GM12878 (cell line): ENCODE measurements at regions not wholly inside any gene's neighbourhood (a gene's known extent, or its start where the extent isn't known, plus 50 kb on each side); places are given as distances from the start of the nearest gene placed in this dataset.

Experiments
- ATAC-seq: fragments of 200-7000 bp; cut with Tn5 transposase; 3 replicates; pipeline ENCODE4 v1.9.1; 2020; ENCODE audit warnings: mild to moderate bottlenecking, moderate library complexity
- BruUV-seq: library from RNA; stranded (reverse); fragments of 400-500 nt; replicated peaks from 2 replicates; lab custom pipeline; 2021; lab: Mats Ljungman, UMichigan
- CTCF ChIA-PET: fragments of 300-600 bp; sonication (Branson Sonifier 250); formaldehyde crosslinking; extraction: SDS; loops from one replicate; lab custom pipeline; 2021; ENCODE audit warnings: inconsistent platforms; lab: Yijun Ruan, JAX
- POLR2A ChIA-PET: fragments of 350-600 bp; formaldehyde crosslinking; extraction: SDS; loops from one replicate; lab custom pipeline; 2021; ENCODE audit warnings: inconsistent platforms; lab: Charles Lee
- RAD21 ChIA-PET: fragments of 300-600 bp; sonication (Branson Sonifier 250); formaldehyde crosslinking; loops from one replicate; lab custom pipeline; 2023; ENCODE audit warnings: antibody characterized with exemption; ENCODE audit not compliant: unreplicated experiment; lab: Charles Lee
- SMC1A ChIA-PET: fragments of 300-600 bp; sonication (Branson Sonifier 250); formaldehyde crosslinking; loops from one replicate; lab custom pipeline; 2023; ENCODE audit not compliant: unreplicated experiment, uncharacterized antibody; lab: Charles Lee
- DNase-seq: peaks from one replicate; pipeline ENCODE4 v3.0.0-alpha.2; 2011; ENCODE audit warnings: low read depth, low spot score
- FAIRE-seq: peaks from 3 replicates; lab custom pipeline; 2011; peaks lifted over from hg19 to GRCh38; lab: Jason Lieb, UNC
- H2AFZ ChIP-seq: 2 replicates; pipeline ENCODE4 v1.6.0; 2011; ENCODE audit warnings: low read depth, low read length, control low read depth; ENCODE audit not compliant: control insufficient read depth
- H3K27ac ChIP-seq: 2 replicates; pipeline ENCODE4 v1.5.1; 2011; ENCODE audit warnings: control low read depth; ENCODE audit not compliant: control insufficient read depth, insufficient read depth
- H3K27me3 ChIP-seq, 2 experiments: replicated peaks in 1 of 2; 2 replicates each; pipeline versions ENCODE4 v1.6.0 to v1.6.1; 2011; ENCODE audit warnings: low read length in 1 of 2; ENCODE audit not compliant: control insufficient read depth in 2 of 2, insufficient read depth in 2 of 2
- H3K36me3 ChIP-seq, 2 experiments: 2 replicates each; pipeline ENCODE4 v1.5.1; 2011; ENCODE audit warnings: low read length in 1 of 2; ENCODE audit not compliant: control insufficient read depth in 2 of 2, insufficient read depth in 2 of 2
- H3K4me1 ChIP-seq: 2 replicates; pipeline ENCODE4 v1.6.1; 2011; ENCODE audit warnings: mild to moderate bottlenecking, low read length, moderate library complexity, mixed read lengths; ENCODE audit not compliant: control insufficient read depth, insufficient read depth
- H3K4me2 ChIP-seq: 2 replicates; pipeline ENCODE4 v1.6.0; 2011; ENCODE audit warnings: control low read depth; ENCODE audit not compliant: control insufficient read depth, insufficient read depth
- H3K4me3 ChIP-seq: fragments of 200-600 bp; sonication (generic); 2 replicates; pipeline ENCODE4 v1.5.1; 2016
- H3K79me2 ChIP-seq: 2 replicates; pipeline ENCODE4 v1.6.0; 2011; ENCODE audit warnings: low read length; ENCODE audit not compliant: control insufficient read depth, insufficient read depth
- H3K9ac ChIP-seq: 2 replicates; pipeline ENCODE4 v1.8.0; 2011; ENCODE audit warnings: low read length, control low read depth, mixed read lengths; ENCODE audit not compliant: control insufficient read depth, insufficient read depth
- H3K9me3 ChIP-seq: replicated peaks from 3 replicates; pipeline ENCODE4 v1.5.1; 2011; ENCODE audit warnings: mild to moderate bottlenecking, low read length; ENCODE audit not compliant: control insufficient read depth, insufficient read depth
- H4K20me1 ChIP-seq: 2 replicates; pipeline ENCODE4 v1.6.0; 2011; ENCODE audit not compliant: control insufficient read depth, insufficient read depth
- CHD1 ChIP-seq: IDR thresholded peaks from 2 replicates; pipeline ENCODE4 v1.6.1; 2012; ENCODE audit warnings: low read depth, low read length, improper control_type of control experiment
- CHD2 ChIP-seq: IDR thresholded peaks from 2 replicates; pipeline ENCODE4 v1.6.1; 2011; ENCODE audit warnings: low read depth, low read length, improper control_type of control experiment, borderline replicate concordance
- MEF2A ChIP-seq: IDR thresholded peaks from 2 replicates; pipeline ENCODE4 v1.6.1; 2011; ENCODE audit warnings: low read depth, mild to moderate bottlenecking, low read length, moderate library complexity; ENCODE audit not compliant: insufficient read depth
- MEF2B ChIP-seq: fragments of 450-650 bp; IDR thresholded peaks from 2 replicates; pipeline ENCODE4 v1.6.1; 2018; ENCODE audit warnings: mild to moderate bottlenecking, moderate library complexity; ENCODE audit not compliant: partially characterized antibody, poor library complexity, severe bottlenecking
- PML ChIP-seq: IDR thresholded peaks from 2 replicates; pipeline ENCODE4 v1.6.1; 2012; ENCODE audit warnings: low read length, inconsistent platforms
- TARDBP ChIP-seq: IDR thresholded peaks from 2 replicates; pipeline ENCODE4 v1.6.1; 2016; ENCODE audit warnings: borderline replicate concordance
- WGBS: methylation state at CpG from one replicate; pipeline ENCODE4 v1.1.6; 2016; ENCODE audit warnings: low lambda C conversion rate; ENCODE audit not compliant: insufficient replicate concordance, insufficient coverage; ENCODE audit errors: missing lambda C conversion rate; 5-methylcytosine and 5-hydroxymethylcytosine counted together
- in situ Hi-C: fragments of 300-500 bp; cut with MboI; formaldehyde crosslinking; loops from 9 replicates; pipeline ENCODE4 v1.14.3; 2018; ENCODE audit warnings: mixed read lengths
- intact Hi-C: fragments of 100-400 bp; cut with micrococcal nuclease; formaldehyde crosslinking; loops from one replicate; pipeline ENCODE4 v1.14.2; 2022; ENCODE audit not compliant: unreplicated experiment
- TF ChIP-seq, protein P1 (sequence below): fragments of 450-650 bp; IDR thresholded peaks from 2 replicates; pipeline ENCODE4 v1.6.1; 2016; ENCODE audit warnings: mild to moderate bottlenecking, moderate library complexity, borderline replicate concordance
- TF ChIP-seq, protein P2 (sequence below): fragments of 150-350 bp; IDR thresholded peaks from 2 replicates; pipeline ENCODE4 v1.6.1; 2016; ENCODE audit warnings: low read depth, low read length
- TF ChIP-seq, protein P3 (sequence below): fragments of 450-650 bp; IDR thresholded peaks from 2 replicates; pipeline ENCODE4 v1.6.1; 2017; ENCODE audit warnings: mild to moderate bottlenecking, moderate library complexity

DNA sequence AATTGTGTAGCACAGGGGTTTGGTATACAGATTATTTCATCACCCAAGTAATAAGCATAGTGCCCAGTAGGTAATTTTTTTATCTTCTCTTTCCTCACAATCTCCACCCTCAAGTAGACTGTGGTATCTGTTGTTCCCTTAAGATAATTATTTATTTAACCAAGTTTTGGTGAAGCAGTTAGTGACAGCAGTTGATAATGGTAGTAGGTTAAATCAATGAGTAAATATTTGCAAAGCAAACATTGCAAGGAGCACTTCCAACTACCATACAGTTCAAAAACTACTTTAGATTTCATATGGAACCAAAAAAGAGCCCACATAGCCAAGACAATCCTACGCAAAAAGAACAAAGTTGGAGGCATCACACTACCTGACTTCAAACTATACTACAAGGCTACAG lies 291.8 kb downstream of the KCTD12 start:
- no peak for ATAC-seq
- Histone ChIP-seq H4K20me1 (no peaks in the 10 kb centered on the region), H2AFZ (no peak overlapping the region), H3K4me2 (no peak overlapping the region), H3K4me3 (no peak overlapping the region), H3K4me1 (no peaks in the 10 kb centered on the region), H3K9me3 (no peaks in the 10 kb centered on the region), H3K9ac (no peak overlapping the region), H3K79me2 (no peaks in the 10 kb centered on the region), H3K27me3 (no peaks in the 10 kb centered on the region), H3K36me3 (no peaks in the 10 kb centered on the region), H3K27ac (no peak overlapping the region)
- RAD21 ChIA-PET, result no interaction called here
- POLR2A ChIA-PET, result no interaction called here
- BruUV-seq, result no TSS peak
- intact Hi-C loops, result no loop called here
- in situ Hi-C loops, result no loop called here
- no peak for FAIRE-seq
- SMC1A ChIA-PET, result no interaction called here
- WGBS, result 30% methylated on average over 1 of the region's 1 CpG
- DNase-seq, result no peak
- CTCF ChIA-PET, result no interaction called here
- no peak for TF ChIP-seq CHD2
- no peak for TF ChIP-seq MEF2A
- TF ChIP-seq, protein P1, sequence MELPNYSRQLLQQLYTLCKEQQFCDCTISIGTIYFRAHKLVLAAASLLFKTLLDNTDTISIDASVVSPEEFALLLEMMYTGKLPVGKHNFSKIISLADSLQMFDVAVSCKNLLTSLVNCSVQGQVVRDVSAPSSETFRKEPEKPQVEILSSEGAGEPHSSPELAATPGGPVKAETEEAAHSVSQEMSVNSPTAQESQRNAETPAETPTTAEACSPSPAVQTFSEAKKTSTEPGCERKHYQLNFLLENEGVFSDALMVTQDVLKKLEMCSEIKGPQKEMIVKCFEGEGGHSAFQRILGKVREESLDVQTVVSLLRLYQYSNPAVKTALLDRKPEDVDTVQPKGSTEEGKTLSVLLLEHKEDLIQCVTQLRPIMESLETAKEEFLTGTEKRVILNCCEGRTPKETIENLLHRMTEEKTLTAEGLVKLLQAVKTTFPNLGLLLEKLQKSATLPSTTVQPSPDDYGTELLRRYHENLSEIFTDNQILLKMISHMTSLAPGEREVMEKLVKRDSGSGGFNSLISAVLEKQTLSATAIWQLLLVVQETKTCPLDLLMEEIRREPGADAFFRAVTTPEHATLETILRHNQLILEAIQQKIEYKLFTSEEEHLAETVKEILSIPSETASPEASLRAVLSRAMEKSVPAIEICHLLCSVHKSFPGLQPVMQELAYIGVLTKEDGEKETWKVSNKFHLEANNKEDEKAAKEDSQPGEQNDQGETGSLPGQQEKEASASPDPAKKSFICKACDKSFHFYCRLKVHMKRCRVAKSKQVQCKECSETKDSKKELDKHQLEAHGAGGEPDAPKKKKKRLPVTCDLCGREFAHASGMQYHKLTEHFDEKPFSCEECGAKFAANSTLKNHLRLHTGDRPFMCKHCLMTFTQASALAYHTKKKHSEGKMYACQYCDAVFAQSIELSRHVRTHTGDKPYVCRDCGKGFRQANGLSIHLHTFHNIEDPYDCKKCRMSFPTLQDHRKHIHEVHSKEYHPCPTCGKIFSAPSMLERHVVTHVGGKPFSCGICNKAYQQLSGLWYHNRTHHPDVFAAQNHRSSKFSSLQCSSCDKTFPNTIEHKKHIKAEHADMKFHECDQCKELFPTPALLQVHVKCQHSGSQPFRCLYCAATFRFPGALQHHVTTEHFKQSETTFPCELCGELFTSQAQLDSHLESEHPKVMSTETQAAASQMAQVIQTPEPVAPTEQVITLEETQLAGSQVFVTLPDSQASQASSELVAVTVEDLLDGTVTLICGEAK, result no peak
- no peak for TF ChIP-seq TARDBP
- TF ChIP-seq, protein P2, sequence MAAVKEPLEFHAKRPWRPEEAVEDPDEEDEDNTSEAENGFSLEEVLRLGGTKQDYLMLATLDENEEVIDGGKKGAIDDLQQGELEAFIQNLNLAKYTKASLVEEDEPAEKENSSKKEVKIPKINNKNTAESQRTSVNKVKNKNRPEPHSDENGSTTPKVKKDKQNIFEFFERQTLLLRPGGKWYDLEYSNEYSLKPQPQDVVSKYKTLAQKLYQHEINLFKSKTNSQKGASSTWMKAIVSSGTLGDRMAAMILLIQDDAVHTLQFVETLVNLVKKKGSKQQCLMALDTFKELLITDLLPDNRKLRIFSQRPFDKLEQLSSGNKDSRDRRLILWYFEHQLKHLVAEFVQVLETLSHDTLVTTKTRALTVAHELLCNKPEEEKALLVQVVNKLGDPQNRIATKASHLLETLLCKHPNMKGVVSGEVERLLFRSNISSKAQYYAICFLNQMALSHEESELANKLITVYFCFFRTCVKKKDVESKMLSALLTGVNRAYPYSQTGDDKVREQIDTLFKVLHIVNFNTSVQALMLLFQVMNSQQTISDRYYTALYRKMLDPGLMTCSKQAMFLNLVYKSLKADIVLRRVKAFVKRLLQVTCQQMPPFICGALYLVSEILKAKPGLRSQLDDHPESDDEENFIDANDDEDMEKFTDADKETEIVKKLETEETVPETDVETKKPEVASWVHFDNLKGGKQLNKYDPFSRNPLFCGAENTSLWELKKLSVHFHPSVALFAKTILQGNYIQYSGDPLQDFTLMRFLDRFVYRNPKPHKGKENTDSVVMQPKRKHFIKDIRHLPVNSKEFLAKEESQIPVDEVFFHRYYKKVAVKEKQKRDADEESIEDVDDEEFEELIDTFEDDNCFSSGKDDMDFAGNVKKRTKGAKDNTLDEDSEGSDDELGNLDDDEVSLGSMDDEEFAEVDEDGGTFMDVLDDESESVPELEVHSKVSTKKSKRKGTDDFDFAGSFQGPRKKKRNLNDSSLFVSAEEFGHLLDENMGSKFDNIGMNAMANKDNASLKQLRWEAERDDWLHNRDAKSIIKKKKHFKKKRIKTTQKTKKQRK, result no peak
- no peak for TF ChIP-seq PML
- no peak for TF ChIP-seq MEF2B
- TF ChIP-seq, protein P3, sequence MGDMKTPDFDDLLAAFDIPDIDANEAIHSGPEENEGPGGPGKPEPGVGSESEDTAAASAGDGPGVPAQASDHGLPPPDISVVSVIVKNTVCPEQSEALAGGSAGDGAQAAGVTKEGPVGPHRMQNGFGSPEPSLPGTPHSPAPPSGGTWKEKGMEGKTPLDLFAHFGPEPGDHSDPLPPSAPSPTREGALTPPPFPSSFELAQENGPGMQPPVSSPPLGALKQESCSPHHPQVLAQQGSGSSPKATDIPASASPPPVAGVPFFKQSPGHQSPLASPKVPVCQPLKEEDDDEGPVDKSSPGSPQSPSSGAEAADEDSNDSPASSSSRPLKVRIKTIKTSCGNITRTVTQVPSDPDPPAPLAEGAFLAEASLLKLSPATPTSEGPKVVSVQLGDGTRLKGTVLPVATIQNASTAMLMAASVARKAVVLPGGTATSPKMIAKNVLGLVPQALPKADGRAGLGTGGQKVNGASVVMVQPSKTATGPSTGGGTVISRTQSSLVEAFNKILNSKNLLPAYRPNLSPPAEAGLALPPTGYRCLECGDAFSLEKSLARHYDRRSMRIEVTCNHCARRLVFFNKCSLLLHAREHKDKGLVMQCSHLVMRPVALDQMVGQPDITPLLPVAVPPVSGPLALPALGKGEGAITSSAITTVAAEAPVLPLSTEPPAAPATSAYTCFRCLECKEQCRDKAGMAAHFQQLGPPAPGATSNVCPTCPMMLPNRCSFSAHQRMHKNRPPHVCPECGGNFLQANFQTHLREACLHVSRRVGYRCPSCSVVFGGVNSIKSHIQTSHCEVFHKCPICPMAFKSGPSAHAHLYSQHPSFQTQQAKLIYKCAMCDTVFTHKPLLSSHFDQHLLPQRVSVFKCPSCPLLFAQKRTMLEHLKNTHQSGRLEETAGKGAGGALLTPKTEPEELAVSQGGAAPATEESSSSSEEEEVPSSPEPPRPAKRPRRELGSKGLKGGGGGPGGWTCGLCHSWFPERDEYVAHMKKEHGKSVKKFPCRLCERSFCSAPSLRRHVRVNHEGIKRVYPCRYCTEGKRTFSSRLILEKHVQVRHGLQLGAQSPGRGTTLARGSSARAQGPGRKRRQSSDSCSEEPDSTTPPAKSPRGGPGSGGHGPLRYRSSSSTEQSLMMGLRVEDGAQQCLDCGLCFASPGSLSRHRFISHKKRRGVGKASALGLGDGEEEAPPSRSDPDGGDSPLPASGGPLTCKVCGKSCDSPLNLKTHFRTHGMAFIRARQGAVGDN, result no peak
- no peak for TF ChIP-seq CHD1
